ENCODE measurements at regions not wholly inside any gene's neighbourhood (a gene's known extent, or its start where the extent isn't known, plus 50 kb on each side); places are given as distances from the start of the nearest gene placed in this dataset.
"Not testable (repeated sequence)": the region's sequence is repeated elsewhere in the genome, so short reads cannot be mapped to it uniquely, and the experiment has no call there.

GRCh38 chr6:137583519-137583918, 89.3 kb upstream of the OLIG3 start:
- not testable (repeated sequence) for H3K36me3 Mint-ChIP-seq (ENCODE audit: low read depth); H3K9me3 Mint-ChIP-seq; H3K4me1 Mint-ChIP-seq (ENCODE audit: low read depth); H3K4me3 Mint-ChIP-seq; H3K27ac Mint-ChIP-seq
- peaks cover 31% of the 10 kb centered on the region for H3K27me3 Mint-ChIP-seq (ENCODE audit: low read depth)

GRCh38 chr6:137588472-137588871, 94.3 kb upstream of the OLIG3 start:
- Mint-ChIP-seq H3K9me3 (peaks cover 18% of the 10 kb centered on the region), H3K27ac (no peak overlapping the region), H3K4me3 (no peak overlapping the region), H3K27me3 (ENCODE audit: low read depth) (peaks cover 43% of the 10 kb centered on the region), H3K36me3 (ENCODE audit: low read depth) (peaks cover 5% of the 10 kb centered on the region), H3K4me1 (ENCODE audit: low read depth) (peaks cover 6% of the 10 kb centered on the region)

GRCh38 chr6:137589067-137589848, 95.1 kb upstream of the OLIG3 start:
- peaks cover 6% of the 10 kb centered on the region for H3K4me1 Mint-ChIP-seq (ENCODE audit: low read depth)
- peaks cover 45% of the 10 kb centered on the region for H3K27me3 Mint-ChIP-seq (ENCODE audit: low read depth)
- no peak overlapping the region for H3K4me3 Mint-ChIP-seq
- H3K9me3 Mint-ChIP-seq = peaks cover 21% of the 10 kb centered on the region
- H3K36me3 Mint-ChIP-seq (ENCODE audit: low read depth) = peaks cover 5% of the 10 kb centered on the region
- no peak overlapping the region for H3K27ac Mint-ChIP-seq

- Mint-ChIP-seq H3K27ac (no peak overlapping the region), H3K4me3 (no peak overlapping the region), H3K4me1 (ENCODE audit: low read depth) (peaks cover 6% of the 10 kb centered on the region), H3K36me3 (ENCODE audit: low read depth) (peaks cover 5% of the 10 kb centered on the region), H3K27me3 (ENCODE audit: low read depth) (peaks cover 49% of the 10 kb centered on the region), H3K9me3 (peaks cover 29% of the 10 kb centered on the region)
These were observed 96.5 kb upstream of the OLIG3 start for GRCh38 chr6:137590684-137591083.

GRCh38 chr6:137601471-137601870, 107.3 kb upstream of the OLIG3 start:
- Mint-ChIP-seq H3K9me3 (no peaks in the 10 kb centered on the region), H3K27ac (no peak overlapping the region), H3K4me1 (ENCODE audit: low read depth) (no peaks in the 10 kb centered on the region), H3K4me3 (no peak overlapping the region), H3K27me3 (ENCODE audit: low read depth) (peaks cover 32% of the 10 kb centered on the region), H3K36me3 (ENCODE audit: low read depth) (no peaks in the 10 kb centered on the region)

- no peaks in the 10 kb centered on the region for H3K36me3 Mint-ChIP-seq (ENCODE audit: low read depth)
These were observed 108.4 kb upstream of the OLIG3 start for GRCh38 chr6:137602313-137603197.

GRCh38 chr6:137610702-137611101, 116.5 kb upstream of the OLIG3 start:
- Mint-ChIP-seq H3K4me1 (ENCODE audit: low read depth) (no peaks in the 10 kb centered on the region), H3K4me3 (no peak overlapping the region), H3K27ac (no peak overlapping the region), H3K36me3 (ENCODE audit: low read depth) (no peaks in the 10 kb centered on the region), H3K9me3 (no peaks in the 10 kb centered on the region), H3K27me3 (ENCODE audit: low read depth) (peaks cover 38% of the 10 kb centered on the region)

More at GRCh38 chr6:137602313-137603197, 108.4 kb upstream of the OLIG3 start:
- H3K4me3 Mint-ChIP-seq = no peak overlapping the region
- peaks cover 30% of the 10 kb centered on the region for H3K27me3 Mint-ChIP-seq (ENCODE audit: low read depth)
- H3K4me1 Mint-ChIP-seq (ENCODE audit: low read depth) = no peaks in the 10 kb centered on the region
- no peak overlapping the region for H3K27ac Mint-ChIP-seq
- no peaks in the 10 kb centered on the region for H3K9me3 Mint-ChIP-seq

GRCh38 chr6:137623293-137623692, 129.1 kb upstream of the OLIG3 start:
- H3K4me1 Mint-ChIP-seq (ENCODE audit: low read depth) = no peaks in the 10 kb centered on the region

GRCh38 chr6:137625100-137625661, 131.0 kb upstream of the OLIG3 start:
- Mint-ChIP-seq H3K4me1 (ENCODE audit: low read depth) (no peaks in the 10 kb centered on the region), H3K4me3 (no peak overlapping the region), H3K27me3 (ENCODE audit: low read depth) (peaks cover 45% of the 10 kb centered on the region), H3K9me3 (no peaks in the 10 kb centered on the region), H3K36me3 (ENCODE audit: low read depth) (no peaks in the 10 kb centered on the region), H3K27ac (no peak overlapping the region)

More at GRCh38 chr6:137623293-137623692, 129.1 kb upstream of the OLIG3 start:
- no peaks in the 10 kb centered on the region for H3K9me3 Mint-ChIP-seq
- H3K27ac Mint-ChIP-seq = no peak overlapping the region
- H3K4me3 Mint-ChIP-seq = no peak overlapping the region
- no peaks in the 10 kb centered on the region for H3K36me3 Mint-ChIP-seq (ENCODE audit: low read depth)
- H3K27me3 Mint-ChIP-seq (ENCODE audit: low read depth) = peaks cover 53% of the 10 kb centered on the region

GRCh38 chr6:137625808-137626207, 131.6 kb upstream of the OLIG3 start:
- Mint-ChIP-seq H3K4me3 (no peak overlapping the region), H3K4me1 (ENCODE audit: low read depth) (peaks cover under 1% of the 10 kb centered on the region), H3K27me3 (ENCODE audit: low read depth) (peaks cover 41% of the 10 kb centered on the region)

GRCh38 chr6:137630666-137631065, 136.5 kb upstream of the OLIG3 start:
- no peak overlapping the region for H3K4me3 Mint-ChIP-seq
- H3K9me3 Mint-ChIP-seq = no peaks in the 10 kb centered on the region
- H3K36me3 Mint-ChIP-seq (ENCODE audit: low read depth) = no peaks in the 10 kb centered on the region
- peaks cover 16% of the 10 kb centered on the region for H3K27me3 Mint-ChIP-seq (ENCODE audit: low read depth)
- H3K27ac Mint-ChIP-seq = no peak overlapping the region
- peaks cover 5% of the 10 kb centered on the region for H3K4me1 Mint-ChIP-seq (ENCODE audit: low read depth)

More at GRCh38 chr6:137625808-137626207, 131.6 kb upstream of the OLIG3 start:
- Mint-ChIP-seq H3K36me3 (ENCODE audit: low read depth) (no peaks in the 10 kb centered on the region), H3K27ac (no peak overlapping the region), H3K9me3 (no peaks in the 10 kb centered on the region)

GRCh38 chr6:137631323-137631722, 137.1 kb upstream of the OLIG3 start:
- no peak overlapping the region for H3K4me3 Mint-ChIP-seq
- H3K4me1 Mint-ChIP-seq (ENCODE audit: low read depth) = peaks cover 5% of the 10 kb centered on the region
- H3K36me3 Mint-ChIP-seq (ENCODE audit: low read depth) = no peaks in the 10 kb centered on the region
- H3K27ac Mint-ChIP-seq = no peak overlapping the region
- H3K27me3 Mint-ChIP-seq (ENCODE audit: low read depth) = peaks cover 10% of the 10 kb centered on the region
- no peaks in the 10 kb centered on the region for H3K9me3 Mint-ChIP-seq

GRCh38 chr6:137634177-137634576, 140.0 kb upstream of the OLIG3 start:
- H3K4me1 Mint-ChIP-seq (ENCODE audit: low read depth) = peaks cover 14% of the 10 kb centered on the region
- H3K27ac Mint-ChIP-seq; H3K4me3 Mint-ChIP-seq; H3K27me3 Mint-ChIP-seq (ENCODE audit: low read depth); H3K9me3 Mint-ChIP-seq; H3K36me3 Mint-ChIP-seq (ENCODE audit: low read depth): not testable (repeated sequence)

- H3K27me3 Mint-ChIP-seq (ENCODE audit: low read depth) = peaks cover 3% of the 10 kb centered on the region
- no peaks in the 10 kb centered on the region for H3K9me3 Mint-ChIP-seq
These were observed 142.9 kb upstream of the OLIG3 start for GRCh38 chr6:137637121-137637520.

More at GRCh38 chr6:137637121-137637520, 142.9 kb upstream of the OLIG3 start:
- Mint-ChIP-seq H3K4me1 (ENCODE audit: low read depth) (peaks cover 13% of the 10 kb centered on the region), H3K4me3 (no peak overlapping the region), H3K36me3 (ENCODE audit: low read depth) (no peaks in the 10 kb centered on the region), H3K27ac (no peak overlapping the region)
